Fibroblast of pulmonary artery (primary cell): ENCODE measurements at regions not wholly inside any gene's neighbourhood (a gene's known extent, or its start where the extent isn't known, plus 50 kb on each side); places are given as distances from the start of the nearest gene placed in this dataset.
"Not testable (repeated sequence)": the region's sequence is repeated elsewhere in the genome, so short reads cannot be mapped to it uniquely, and the experiment has no call there.

ENCODE experiments used
- DNase-seq: peaks from one replicate; pipeline ENCODE4 v3.0.0-alpha.2; 2010; ENCODE audit warnings: low read depth
- H3K4me3 ChIP-seq: replicated peaks from 2 replicates; pipeline ENCODE4 v1.5.1; 2011; ENCODE audit warnings: low read depth, mild to moderate bottlenecking, control low read depth, low read length, moderate library complexity
- CTCF ChIP-seq: IDR thresholded peaks from 2 replicates; pipeline ENCODE4 v1.5.1; 2011; ENCODE audit warnings: mild to moderate bottlenecking, control low read depth, low read length, inconsistent platforms; ENCODE audit errors: missing control alignments

- H3K4me3 ChIP-seq: no peak overlapping the region
- no peak for TF ChIP-seq CTCF
- DNase-seq: no peak
Measured at GRCh38 chr10:21441625-21442024, 83.9 kb downstream of the SKIDA1 start.

- not testable (repeated sequence) for H3K4me3 ChIP-seq, DNase-seq
Measured at GRCh38 chr10:21438914-21439313, 86.6 kb downstream of the SKIDA1 start.

DNA sequence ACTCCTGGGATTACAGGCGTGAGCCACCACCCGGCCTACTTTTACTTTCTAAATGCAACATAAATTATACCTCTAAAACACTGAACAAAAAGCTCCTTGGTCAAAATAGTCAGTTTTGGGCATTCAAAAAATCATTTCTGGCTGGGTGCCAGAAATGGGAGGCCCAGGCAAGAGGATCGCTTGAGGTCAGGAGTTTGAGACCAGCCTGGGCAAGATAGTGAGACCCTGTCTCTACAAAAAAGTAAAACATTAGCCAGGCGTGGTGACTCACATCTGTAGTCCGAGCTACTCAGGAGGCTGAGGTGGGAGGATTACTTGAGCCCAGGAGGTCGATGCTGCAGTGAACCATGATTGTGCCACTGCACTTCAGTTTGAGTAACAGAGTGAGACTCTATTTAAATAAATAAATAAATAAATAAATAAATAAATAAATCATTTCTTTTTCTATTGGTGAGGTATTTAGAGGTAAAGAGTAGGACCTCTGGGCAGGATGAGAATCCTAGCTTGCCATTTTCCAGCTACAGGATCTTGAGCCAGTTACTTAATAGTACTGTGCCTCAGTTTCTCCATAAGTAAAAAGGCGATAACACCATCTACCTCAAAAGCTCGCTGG is 87.6 kb downstream of the SKIDA1 start:
- TF ChIP-seq CTCF: no peak
- no peak for DNase-seq
- H3K4me3 ChIP-seq: no peak overlapping the region

DNA sequence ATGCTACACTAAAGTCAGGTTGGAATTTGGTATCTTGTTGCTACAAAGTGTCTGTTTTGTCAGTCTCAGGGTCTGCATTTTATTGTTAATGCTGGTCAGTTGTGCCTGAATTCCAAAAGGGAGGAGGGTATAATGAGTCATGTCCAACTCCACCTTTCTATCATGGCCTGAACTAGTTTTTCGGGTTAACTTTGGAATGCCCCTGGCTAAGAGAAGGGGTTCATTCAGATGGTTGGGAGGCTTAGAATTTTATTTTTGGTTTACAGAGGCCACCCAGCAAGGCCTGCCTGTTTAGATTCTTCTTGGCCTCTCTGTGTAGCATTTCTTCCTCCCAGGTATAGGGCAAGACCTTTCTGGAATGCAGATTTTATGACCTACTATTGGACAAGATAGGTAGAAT is 93.2 kb downstream of the SKIDA1 start:
- no peak for TF ChIP-seq CTCF
- no peak overlapping the region for H3K4me3 ChIP-seq
- DNase-seq: no peak

DNA sequence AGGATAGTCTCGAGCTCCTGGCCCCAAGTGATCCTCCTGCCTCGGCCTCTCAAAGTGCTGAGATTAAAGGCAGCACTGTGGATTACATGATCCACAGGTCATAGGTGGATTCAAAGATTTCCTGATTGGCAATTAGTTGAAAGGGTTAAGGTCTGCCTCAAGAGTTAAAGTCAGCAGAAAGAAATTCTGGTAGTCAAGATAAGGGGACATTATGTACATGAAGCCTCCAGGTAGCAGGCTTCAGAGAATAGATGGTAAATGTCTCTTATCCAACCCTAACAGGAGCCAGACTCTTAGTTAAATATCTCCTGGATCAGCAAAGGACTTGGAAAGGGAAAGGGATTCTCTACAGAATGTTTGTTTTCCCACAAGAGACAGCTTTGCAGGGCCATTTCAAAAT is 93.7 kb downstream of the SKIDA1 start:
- DNase-seq: no peak

DNA sequence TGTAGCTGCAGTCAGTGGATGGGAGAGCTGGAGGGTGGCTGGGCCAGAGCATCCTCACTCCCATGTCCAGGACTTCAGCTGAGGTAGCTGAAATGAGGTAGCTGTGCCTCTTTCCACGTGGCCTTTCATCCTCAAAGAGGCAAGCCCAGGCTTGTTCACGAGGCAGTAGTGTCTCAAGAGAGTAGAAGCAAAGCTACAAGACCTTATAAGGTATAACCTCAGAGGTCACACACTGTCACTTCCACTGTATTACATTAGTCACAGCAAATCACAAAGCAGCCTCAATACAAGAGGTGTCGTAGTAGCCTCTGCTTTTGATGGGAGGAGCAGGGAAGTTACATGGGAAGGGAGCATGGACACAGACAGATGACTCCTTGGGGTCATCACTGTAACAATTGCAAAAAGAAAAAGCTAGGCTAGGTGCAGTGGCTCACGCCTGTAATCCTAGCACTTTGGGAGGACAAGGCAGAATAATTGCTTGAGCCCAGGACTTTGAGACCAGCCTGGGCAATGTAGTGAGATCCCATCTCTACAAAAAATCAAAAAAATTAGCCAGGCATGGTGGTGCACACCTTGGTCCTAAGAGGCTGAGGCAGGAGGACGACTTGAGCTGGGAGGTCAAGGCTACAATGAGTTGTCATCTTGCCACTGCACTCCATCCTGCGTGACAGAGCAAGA is 97.5 kb downstream of the SKIDA1 start:
- DNase-seq: peak; percentile 16
- no peak overlapping the region for H3K4me3 ChIP-seq
- TF ChIP-seq CTCF: no peak

More for the DNA sequence above, 93.7 kb downstream of the SKIDA1 start:
- no peak for TF ChIP-seq CTCF
- H3K4me3 ChIP-seq: no peak overlapping the region

DNA sequence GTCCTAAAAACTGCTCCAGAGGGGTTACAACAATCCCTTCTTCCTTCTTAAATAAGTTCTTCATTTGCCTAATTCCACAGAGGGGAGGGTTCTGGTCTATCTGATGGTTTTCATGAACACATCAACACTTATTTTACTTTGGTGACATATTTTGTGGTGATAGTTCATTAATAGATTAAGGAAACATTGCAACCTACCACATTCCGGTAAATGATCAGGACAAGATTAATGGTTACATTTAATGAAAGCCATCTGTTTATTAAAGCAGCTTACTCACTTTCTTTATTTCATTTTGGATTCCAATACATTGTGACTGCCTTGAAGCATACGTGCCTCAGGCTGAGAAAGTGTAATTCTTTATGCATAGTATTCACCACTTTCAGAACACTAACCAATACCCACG is 101.0 kb downstream of the SKIDA1 start:
- no peak overlapping the region for H3K4me3 ChIP-seq
- DNase-seq: no peak
- TF ChIP-seq CTCF: no peak
